ENCODE measurements at regions not wholly inside any gene's neighbourhood (a gene's known extent, or its start where the extent isn't known, plus 50 kb on each side); places are given as distances from the start of the nearest gene placed in this dataset.

- CTCF ChIA-PET = no interaction called here
- intact Hi-C loops (cut with micrococcal nuclease; ENCODE audit: unreplicated experiment) (no loop called here), in situ Hi-C loops (cut with HindIII; ENCODE audit: low pct_unique_long_range_greater_than_20kb, low sequenced_read_pairs) (no loop called here)
- no peak overlapping the region for H3K27ac ChIP-seq (ENCODE audit: low read length)
- H3K4me3 ChIP-seq (ENCODE audit: low read depth in 2 of 2, low read length in 2 of 2) = no peak overlapping the region
- no peaks in the 10 kb centered on the region for H3K9me3 ChIP-seq (ENCODE audit: control insufficient read depth, insufficient read depth, low read depth, low read length)
- BruUV-seq (replicated peaks) = no TSS peak
- TF ChIP-seq TCF7L2 (IDR thresholded peaks at IDR 0.05; ENCODE audit: low read depth, low read length) (no peak), POLR2AphosphoS5 (IDR thresholded peaks at IDR 0.05; ENCODE audit: low read depth, low read length) (no peak), SIN3A (IDR thresholded peaks at IDR 0.05; ENCODE audit: borderline replicate concordance, insufficient read depth, low read depth, low read length) (no peak), REST (IDR thresholded peaks at IDR 0.05; ENCODE audit: insufficient read depth in 1 of 2, low read depth in 2 of 2, low read length in 1 of 2) (no peak)
- TF ChIP-seq, protein P1, sequence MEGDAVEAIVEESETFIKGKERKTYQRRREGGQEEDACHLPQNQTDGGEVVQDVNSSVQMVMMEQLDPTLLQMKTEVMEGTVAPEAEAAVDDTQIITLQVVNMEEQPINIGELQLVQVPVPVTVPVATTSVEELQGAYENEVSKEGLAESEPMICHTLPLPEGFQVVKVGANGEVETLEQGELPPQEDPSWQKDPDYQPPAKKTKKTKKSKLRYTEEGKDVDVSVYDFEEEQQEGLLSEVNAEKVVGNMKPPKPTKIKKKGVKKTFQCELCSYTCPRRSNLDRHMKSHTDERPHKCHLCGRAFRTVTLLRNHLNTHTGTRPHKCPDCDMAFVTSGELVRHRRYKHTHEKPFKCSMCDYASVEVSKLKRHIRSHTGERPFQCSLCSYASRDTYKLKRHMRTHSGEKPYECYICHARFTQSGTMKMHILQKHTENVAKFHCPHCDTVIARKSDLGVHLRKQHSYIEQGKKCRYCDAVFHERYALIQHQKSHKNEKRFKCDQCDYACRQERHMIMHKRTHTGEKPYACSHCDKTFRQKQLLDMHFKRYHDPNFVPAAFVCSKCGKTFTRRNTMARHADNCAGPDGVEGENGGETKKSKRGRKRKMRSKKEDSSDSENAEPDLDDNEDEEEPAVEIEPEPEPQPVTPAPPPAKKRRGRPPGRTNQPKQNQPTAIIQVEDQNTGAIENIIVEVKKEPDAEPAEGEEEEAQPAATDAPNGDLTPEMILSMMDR (IDR thresholded peaks at IDR 0.05) = no peak
- POLR2A ChIA-PET = interaction anchor here (0.6 kb wide), 1 partner anchor 15 kb away, joined by 3 read pairs; no protein-coding TSS in a partner anchor
- ATAC-seq = peak; percentile 23; the same call in 1 of the 2 replicates
- no peaks in the 10 kb centered on the region for H3K4me1 ChIP-seq (ENCODE audit: control insufficient read depth, insufficient read depth, low read length)
- no peaks in the 10 kb centered on the region for H3K36me3 ChIP-seq (ENCODE audit: control insufficient read depth, insufficient read depth, low read length)
- DNase-seq (ENCODE audit: low read depth, low spot score) = no peak
- H3K27me3 ChIP-seq (ENCODE audit: control insufficient read depth, insufficient read depth, low read length) = no peaks in the 10 kb centered on the region
Observed at GRCh38 chr1:232222614-232223013, 407.3 kb downstream of the SIPA1L2 start.

DNA sequence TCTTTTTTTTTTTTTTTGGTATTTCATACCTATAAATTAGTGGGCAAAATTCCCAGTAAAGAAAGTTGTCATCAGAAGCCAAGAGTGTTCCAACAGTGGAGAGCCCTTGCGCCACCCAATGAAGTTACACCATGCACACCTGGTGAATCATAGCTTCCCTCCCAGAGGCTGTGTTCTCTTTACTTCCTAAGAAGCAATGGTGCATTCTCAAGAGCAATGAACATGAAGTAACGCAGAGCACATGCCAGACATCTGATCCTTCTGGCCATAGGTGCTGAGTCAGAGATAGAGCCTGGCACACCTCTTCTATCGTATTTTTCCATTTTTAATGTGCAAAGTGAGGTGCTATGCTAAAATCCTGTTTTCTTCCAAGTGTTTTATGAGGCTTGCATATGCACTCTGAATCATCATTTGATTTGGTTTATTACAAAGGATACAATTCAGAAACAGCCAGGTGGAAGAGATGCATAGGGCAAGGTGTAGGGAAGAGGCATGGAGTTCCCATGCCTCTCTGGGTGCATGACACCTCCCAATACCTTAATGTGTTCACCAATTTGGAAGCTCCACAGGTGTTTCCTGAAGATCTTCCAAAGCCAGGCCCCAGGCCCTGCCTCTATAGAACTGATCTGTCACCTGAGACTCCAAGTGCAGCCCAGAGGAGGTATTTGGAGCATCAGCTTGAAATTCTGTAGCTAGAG, 408.0 kb downstream of the SIPA1L2 start:
- no peak overlapping the region for H3K4me3 ChIP-seq (ENCODE audit: low read depth in 2 of 2, low read length in 2 of 2)
- no peak overlapping the region for H3K27ac ChIP-seq (ENCODE audit: low read length)
- no peaks in the 10 kb centered on the region for H3K27me3 ChIP-seq (ENCODE audit: control insufficient read depth, insufficient read depth, low read length)
- ChIA-PET POLR2A (interaction anchor here (0.6 kb wide), 1 partner anchor 16 kb away, joined by 3 read pairs; no protein-coding TSS in a partner anchor), CTCF (no interaction called here)
- BruUV-seq (replicated peaks) = no TSS peak
- ATAC-seq (peak; percentile 52; the same call in 1 of the 2 replicates), DNase-seq (ENCODE audit: low read depth, low spot score) (peak; percentile 30)
- H3K9me3 ChIP-seq (ENCODE audit: control insufficient read depth, insufficient read depth, low read depth, low read length) = no peaks in the 10 kb centered on the region
- in situ Hi-C loops (cut with HindIII; ENCODE audit: low pct_unique_long_range_greater_than_20kb, low sequenced_read_pairs) = no loop called here
- H3K4me1 ChIP-seq (ENCODE audit: control insufficient read depth, insufficient read depth, low read length) = no peaks in the 10 kb centered on the region
- intact Hi-C loops (cut with micrococcal nuclease; ENCODE audit: unreplicated experiment) = no loop called here
- no peaks in the 10 kb centered on the region for H3K36me3 ChIP-seq (ENCODE audit: control insufficient read depth, insufficient read depth, low read length)
- TF ChIP-seq, protein P1 (IDR thresholded peaks at IDR 0.05) = no peak
- no peak for TF ChIP-seq POLR2AphosphoS5 (IDR thresholded peaks at IDR 0.05; ENCODE audit: low read depth, low read length)
- TF ChIP-seq TCF7L2 (IDR thresholded peaks at IDR 0.05; ENCODE audit: low read depth, low read length) = no peak
- TF ChIP-seq REST (IDR thresholded peaks at IDR 0.05; ENCODE audit: insufficient read depth in 1 of 2, low read depth in 2 of 2, low read length in 1 of 2) = no peak
- TF ChIP-seq SIN3A (IDR thresholded peaks at IDR 0.05; ENCODE audit: borderline replicate concordance, insufficient read depth, low read depth, low read length) = no peak
